HCT116 (cell line): ENCODE measurements at regions not wholly inside any gene's neighbourhood (a gene's known extent, or its start where the extent isn't known, plus 50 kb on each side); places are given as distances from the start of the nearest gene placed in this dataset.

Experiments used
- ATAC-seq: fragments of 200-7000 bp; cut with Tn5 transposase; 2 replicates; pipeline ENCODE4 v1.9.1; 2020; ENCODE audit warnings: mild to moderate bottlenecking, moderate library complexity
- BruUV-seq: library from RNA; stranded (reverse); fragments of 400-500 nt; replicated peaks from 2 replicates; lab custom pipeline; 2021; lab: Mats Ljungman, UMichigan
- CTCF ChIA-PET: fragments of 300-600 bp; sonication (Branson Sonifier 250); formaldehyde crosslinking; loops from one replicate; lab custom pipeline; 2021; ENCODE audit warnings: antibody characterized with exemption; lab: Charles Lee
- POLR2A ChIA-PET: fragments of 300-600, 350-600 bp; sonication (Branson Sonifier 250); formaldehyde crosslinking; loops from one replicate; lab custom pipeline; 2021; ENCODE audit warnings: antibody characterized with exemption; lab: Charles Lee
- RAD21 ChIA-PET, 2 experiments: fragments of 300-600 bp; sonication (Branson Sonifier 250); formaldehyde crosslinking; loops; one replicate each; lab custom pipeline; 2023; ENCODE audit warnings: low total read pairs in 2 of 2; ENCODE audit not compliant: uncharacterized antibody in 2 of 2, unreplicated experiment in 2 of 2, low non-redundant PET in 1 of 2; lab: Charles Lee
- DNase-seq: peaks from one replicate; pipeline ENCODE4 v3.0.0-alpha.2; 2010; ENCODE audit warnings: low read depth, low spot score
- H2AFZ ChIP-seq: fragments of 200-600 bp; shearing (Covaris generic), sonication (generic); 2 replicates; pipeline ENCODE4 v1.6.1; 2017; ENCODE audit warnings: low read depth, mixed run types, mixed read lengths, antibody characterized with exemption, low read length; ENCODE audit not compliant: poor library complexity, severe bottlenecking
- H3K27ac ChIP-seq: 2 replicates; pipeline ENCODE4 v1.5.1; 2012; ENCODE audit warnings: low read depth, low read length
- H3K27me3 ChIP-seq: fragments of 200-600 bp; sonication (generic); 2 replicates; pipeline ENCODE4 v1.6.1; 2016; ENCODE audit warnings: mixed run types, low read length, mixed read lengths; ENCODE audit not compliant: insufficient read depth
- H3K36me3 ChIP-seq, 2 experiments: fragments of 200-500 bp in 1 of 2; fragments of 200-600 bp in 1 of 2; sonication (Bioruptor generic) in 1 of 2; sonication (generic) in 1 of 2; 2 replicates each; pipeline versions ENCODE4 v1.5.1 to v1.6.1; 2014 to 2016; ENCODE audit warnings: low read length in 2 of 2, inconsistent platforms in 1 of 2, mixed read lengths in 1 of 2, mixed run types in 1 of 2; ENCODE audit not compliant: insufficient read depth in 2 of 2, control insufficient read depth in 1 of 2
- H3K4me1 ChIP-seq, 2 experiments: fragments of 200-600 bp in 1 of 2; sonication (generic) in 1 of 2; 2 replicates each; pipeline versions ENCODE4 v1.5.1 to v1.6.1; 2012 to 2017; ENCODE audit warnings: low read length in 2 of 2, inconsistent platforms in 1 of 2, mild to moderate bottlenecking in 1 of 2, mixed read lengths in 1 of 2, mixed run types in 1 of 2, moderate library complexity in 1 of 2; ENCODE audit not compliant: insufficient read depth in 2 of 2, control insufficient read depth in 1 of 2
- H3K4me2 ChIP-seq: fragments of 200-600 bp; sonication (generic); 2 replicates; pipeline ENCODE4 v1.6.1; 2017; ENCODE audit warnings: mixed run types, low read length, mixed read lengths
- H3K4me3 ChIP-seq, 2 experiments: fragments of 200-600 bp in 1 of 2; sonication (generic) in 1 of 2; replicated peaks in 1 of 2; 2 replicates each; pipeline ENCODE4 v1.5.1; 2011 to 2016; ENCODE audit warnings: low read length in 2 of 2, control low read depth in 1 of 2, low read depth in 1 of 2, mild to moderate bottlenecking in 1 of 2, mixed read lengths in 1 of 2, mixed run types in 1 of 2
- H3K79me2 ChIP-seq: fragments of 200-600 bp; sonication (generic); 2 replicates; pipeline ENCODE4 v1.6.1; 2017; ENCODE audit warnings: mild to moderate bottlenecking, mixed run types, low read length, moderate library complexity, mixed read lengths; ENCODE audit not compliant: insufficient read depth
- H3K9ac ChIP-seq: fragments of 200-600 bp; sonication (generic); 2 replicates; pipeline ENCODE4 v1.6.1; 2016; ENCODE audit warnings: low read length, mixed read lengths
- H3K9me2 ChIP-seq: fragments of 200-600 bp; sonication (generic), shearing (Covaris generic); 2 replicates; pipeline ENCODE4 v1.6.1; 2017; ENCODE audit warnings: mixed run types, mild to moderate bottlenecking, moderate library complexity; ENCODE audit not compliant: insufficient read depth
- H3K9me3 ChIP-seq, 2 experiments: fragments of 200-500 bp in 1 of 2; fragments of 200-600 bp in 1 of 2; sonication (Bioruptor generic) in 1 of 2; sonication (generic) in 1 of 2; 2 replicates each; pipeline ENCODE4 v1.6.1; 2014 to 2017; ENCODE audit warnings: low read length in 2 of 2, mixed read lengths in 2 of 2, inconsistent platforms in 1 of 2, low read depth in 1 of 2, mild to moderate bottlenecking in 1 of 2, mixed run types in 1 of 2, moderate library complexity in 1 of 2; ENCODE audit not compliant: control insufficient read depth in 1 of 2, insufficient read depth in 1 of 2
- H4K20me1 ChIP-seq: fragments of 200-600 bp; sonication (generic), shearing (Covaris generic); 2 replicates; pipeline ENCODE4 v1.6.1; 2017; ENCODE audit warnings: mixed run types, mild to moderate bottlenecking, moderate library complexity; ENCODE audit not compliant: insufficient read depth
- CBX3 ChIP-seq: IDR thresholded peaks from 2 replicates; pipeline ENCODE4 v1.6.1; 2012; ENCODE audit warnings: low read depth
- CTCF ChIP-seq, 3 experiments: fragments of 200-600 bp in 1 of 3; sonication (generic) in 1 of 3; IDR thresholded peaks in 2 of 3; conservative IDR thresholded peaks in 1 of 3; 2 replicates each; pipeline ENCODE4 v1.5.1; 2012 to 2017; ENCODE audit warnings: low read depth in 2 of 3, low read length in 2 of 3, antibody characterized with exemption in 1 of 3, borderline replicate concordance in 1 of 3, control low read depth in 1 of 3, mild to moderate bottlenecking in 1 of 3, mixed read lengths in 1 of 3, mixed run types in 1 of 3, moderate library complexity in 1 of 3; ENCODE audit not compliant: insufficient read depth in 1 of 3
- EZH2phosphoT487 ChIP-seq: fragments of 200-600 bp; IDR thresholded peaks from 2 replicates; pipeline ENCODE4 v1.6.1; 2018; ENCODE audit warnings: antibody characterized with exemption, borderline replicate concordance
- POLR2A ChIP-seq: IDR thresholded peaks from 2 replicates; pipeline ENCODE4 v1.7.0; 2011; ENCODE audit warnings: borderline replicate concordance; ENCODE audit not compliant: insufficient read depth, insufficient read length; ENCODE audit errors: extremely low read depth
- YY1 ChIP-seq: IDR thresholded peaks from 2 replicates; pipeline ENCODE4 v1.6.1; 2011; ENCODE audit warnings: low read length, low read depth, moderate library complexity, mild to moderate bottlenecking; ENCODE audit not compliant: insufficient replicate concordance; ENCODE audit errors: extremely low read depth
- intact Hi-C: fragments of 100-400 bp; cut with micrococcal nuclease; formaldehyde crosslinking; loops from 2 replicates; pipeline ENCODE4 v1.10.0; 2022

GRCh38 chr6:8325743-8326142 is 109.6 kb downstream of the SLC35B3 start (continued):
- TF ChIP-seq CTCF (IDR thresholded peaks at IDR 0.05 in 2 of 3, conservative IDR thresholded peaks at IDR 0.05 in 1 of 3; ENCODE audit: borderline replicate concordance in 1 of 3, insufficient read depth in 1 of 3, low read depth in 2 of 3, low read length in 2 of 3) (no peak), POLR2A (no peak)

DNA sequence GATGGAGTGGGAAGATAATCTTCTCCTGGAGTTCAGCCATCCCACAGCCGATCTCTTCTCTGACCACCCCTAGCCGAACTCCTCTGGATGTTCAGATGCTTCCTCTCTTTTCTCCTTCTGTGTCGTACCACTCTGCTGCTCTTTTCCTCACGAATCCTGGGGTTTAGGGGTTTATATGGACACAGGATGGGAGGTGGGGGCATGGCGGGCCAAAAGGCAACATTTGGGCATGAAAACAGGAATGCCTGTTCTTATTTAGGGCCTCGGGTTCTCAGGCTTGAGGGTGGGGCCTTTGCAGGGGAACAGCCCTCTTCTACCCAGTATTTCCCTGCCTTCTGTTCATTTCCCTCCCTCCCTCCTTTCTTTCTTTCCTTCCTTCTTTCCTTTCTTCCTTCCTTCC is 112.7 kb downstream of the SLC35B3 start:
- Histone ChIP-seq H3K9me2 (no peaks in the 10 kb centered on the region), H3K4me3 (no peak overlapping the region), H3K36me3 (no peaks in the 10 kb centered on the region), H3K4me1 (no peaks in the 10 kb centered on the region), H3K27me3 (no peaks in the 10 kb centered on the region; the same call in 1 of the 2 replicates), H3K4me2 (no peak overlapping the region), H2AFZ (no peak overlapping the region), H4K20me1 (no peaks in the 10 kb centered on the region), H3K27ac (no peak overlapping the region), H3K9ac (no peak overlapping the region), H3K79me2 (no peaks in the 10 kb centered on the region), H3K9me3 (no peaks in the 10 kb centered on the region)
- TF ChIP-seq YY1 (no peak), EZH2phosphoT487 (no peak), CBX3 (no peak)
- BruUV-seq, result no TSS peak
- ChIA-PET POLR2A (no interaction called here), RAD21 (no interaction called here), CTCF (no interaction called here)
- no peak for DNase-seq
- intact Hi-C loops, result no loop called here
- no peak for ATAC-seq
